HEK293T (cell line): ENCODE measurements at regions not wholly inside any gene's neighbourhood (a gene's known extent, or its start where the extent isn't known, plus 50 kb on each side); places are given as distances from the start of the nearest gene placed in this dataset.

ENCODE experiments used
- ARNT ChIP-seq: fragments of 450-650 bp; IDR thresholded peaks from 2 replicates; pipeline ENCODE4 v1.6.1; 2017; ENCODE audit warnings: mild to moderate bottlenecking
- CTBP1 ChIP-seq: fragments of 450-650 bp; IDR thresholded peaks from 2 replicates; pipeline ENCODE4 v1.6.1; 2016; ENCODE audit warnings: borderline replicate concordance
- ELF4 ChIP-seq: fragments of 450-650 bp; IDR thresholded peaks from 2 replicates; pipeline ENCODE4 v1.6.1; 2017; ENCODE audit warnings: antibody characterized with exemption
- NFRKB ChIP-seq: fragments of 450-650 bp; IDR thresholded peaks from 2 replicates; pipeline ENCODE4 v1.6.1; 2016; ENCODE audit warnings: mild to moderate bottlenecking, moderate library complexity
- SP1 ChIP-seq: fragments of 450-650 bp; IDR thresholded peaks from 2 replicates; pipeline ENCODE4 v1.6.1; 2017
- SUZ12 ChIP-seq: fragments of 450-650 bp; IDR thresholded peaks from 2 replicates; pipeline ENCODE4 v1.6.1; 2016; ENCODE audit warnings: mild to moderate bottlenecking

GRCh38 chr4:127140306-127140705 lies 492.5 kb upstream of the INTU start:
- TF ChIP-seq SUZ12: no peak
- no peak for TF ChIP-seq ELF4
- TF ChIP-seq ARNT: no peak
- no peak for TF ChIP-seq NFRKB
- no peak for TF ChIP-seq SP1
- TF ChIP-seq CTBP1: no peak
